ENCODE measurements at regions not wholly inside any gene's neighbourhood (a gene's known extent, or its start where the extent isn't known, plus 50 kb on each side); places are given as distances from the start of the nearest gene placed in this dataset.

- H3K9me3 ChIP-seq (ENCODE audit: control insufficient read depth in 2 of 2, low read length in 2 of 2) = no peaks in the 10 kb centered on the region
- H3K27ac ChIP-seq (ENCODE audit: low read depth in 2 of 2, low read length in 2 of 2) = no peak overlapping the region
- no peak overlapping the region for H3K4me3 ChIP-seq (ENCODE audit: low read length in 2 of 2)
- H3K9ac ChIP-seq (ENCODE audit: low read depth in 1 of 2, low read length in 2 of 2) = no peak overlapping the region
- no peaks in the 10 kb centered on the region for H3K27me3 ChIP-seq (ENCODE audit: control insufficient read depth in 2 of 2, insufficient read depth in 2 of 2, low read length in 2 of 2)
- H3K4me1 ChIP-seq (ENCODE audit: control insufficient read depth in 2 of 2, insufficient read depth in 2 of 2, low read length in 2 of 2) = no peaks in the 10 kb centered on the region
- H3K36me3 ChIP-seq (ENCODE audit: control insufficient read depth in 2 of 2, insufficient read depth in 2 of 2, low read length in 2 of 2) = no peaks in the 10 kb centered on the region
Observed at GRCh38 chr3:55205990-55206389, 278.1 kb upstream of the LRTM1 start.

GRCh38 chr3:55204417-55204816 is 276.6 kb upstream of the LRTM1 start:
- Histone ChIP-seq H3K9me3 (ENCODE audit: control insufficient read depth in 2 of 2, low read length in 2 of 2) (no peaks in the 10 kb centered on the region), H3K36me3 (ENCODE audit: control insufficient read depth in 2 of 2, insufficient read depth in 2 of 2, low read length in 2 of 2) (no peaks in the 10 kb centered on the region), H3K4me3 (ENCODE audit: low read length in 2 of 2) (no peak overlapping the region), H3K4me1 (ENCODE audit: control insufficient read depth in 2 of 2, insufficient read depth in 2 of 2, low read length in 2 of 2) (no peaks in the 10 kb centered on the region), H3K27ac (ENCODE audit: low read depth in 2 of 2, low read length in 2 of 2) (no peak overlapping the region), H3K27me3 (ENCODE audit: control insufficient read depth in 2 of 2, insufficient read depth in 2 of 2, low read length in 2 of 2) (no peaks in the 10 kb centered on the region), H3K9ac (ENCODE audit: low read depth in 1 of 2, low read length in 2 of 2) (no peak overlapping the region)

GRCh38 chr3:55203546-55203945 is 275.7 kb upstream of the LRTM1 start:
- no peak overlapping the region for H3K27ac ChIP-seq (ENCODE audit: low read depth in 2 of 2, low read length in 2 of 2)
- H3K4me1 ChIP-seq (ENCODE audit: control insufficient read depth in 2 of 2, insufficient read depth in 2 of 2, low read length in 2 of 2) = no peaks in the 10 kb centered on the region
- H3K9me3 ChIP-seq (ENCODE audit: control insufficient read depth in 2 of 2, low read length in 2 of 2) = no peaks in the 10 kb centered on the region
- H3K36me3 ChIP-seq (ENCODE audit: control insufficient read depth in 2 of 2, insufficient read depth in 2 of 2, low read length in 2 of 2) = no peaks in the 10 kb centered on the region
- no peak overlapping the region for H3K4me3 ChIP-seq (ENCODE audit: low read length in 2 of 2)
- H3K9ac ChIP-seq (ENCODE audit: low read depth in 1 of 2, low read length in 2 of 2) = no peak overlapping the region
- H3K27me3 ChIP-seq (ENCODE audit: control insufficient read depth in 2 of 2, insufficient read depth in 2 of 2, low read length in 2 of 2) = no peaks in the 10 kb centered on the region

- H3K4me1 ChIP-seq (ENCODE audit: control insufficient read depth in 2 of 2, insufficient read depth in 2 of 2, low read length in 2 of 2) = no peaks in the 10 kb centered on the region
- no peak overlapping the region for H3K4me3 ChIP-seq (ENCODE audit: low read length in 2 of 2)
- no peaks in the 10 kb centered on the region for H3K27me3 ChIP-seq (ENCODE audit: control insufficient read depth in 2 of 2, insufficient read depth in 2 of 2, low read length in 2 of 2)
- H3K27ac ChIP-seq (ENCODE audit: low read depth in 2 of 2, low read length in 2 of 2) = no peak overlapping the region
- no peaks in the 10 kb centered on the region for H3K9me3 ChIP-seq (ENCODE audit: control insufficient read depth in 2 of 2, low read length in 2 of 2)
- no peaks in the 10 kb centered on the region for H3K36me3 ChIP-seq (ENCODE audit: control insufficient read depth in 2 of 2, insufficient read depth in 2 of 2, low read length in 2 of 2)
- no peak overlapping the region for H3K9ac ChIP-seq (ENCODE audit: low read depth in 1 of 2, low read length in 2 of 2)
Observed at GRCh38 chr3:55203006-55203405, 275.1 kb upstream of the LRTM1 start.

- H3K27ac ChIP-seq (ENCODE audit: low read depth in 2 of 2, low read length in 2 of 2) = no peak overlapping the region
- H3K4me1 ChIP-seq (ENCODE audit: control insufficient read depth in 2 of 2, insufficient read depth in 2 of 2, low read length in 2 of 2) = no peaks in the 10 kb centered on the region
- H3K9me3 ChIP-seq (ENCODE audit: control insufficient read depth in 2 of 2, low read length in 2 of 2) = no peaks in the 10 kb centered on the region
- H3K9ac ChIP-seq (ENCODE audit: low read depth in 1 of 2, low read length in 2 of 2) = no peak overlapping the region
- no peaks in the 10 kb centered on the region for H3K27me3 ChIP-seq (ENCODE audit: control insufficient read depth in 2 of 2, insufficient read depth in 2 of 2, low read length in 2 of 2)
- H3K36me3 ChIP-seq (ENCODE audit: control insufficient read depth in 2 of 2, insufficient read depth in 2 of 2, low read length in 2 of 2) = no peaks in the 10 kb centered on the region
- no peak overlapping the region for H3K4me3 ChIP-seq (ENCODE audit: low read length in 2 of 2)
Observed at GRCh38 chr3:55202326-55202725, 274.5 kb upstream of the LRTM1 start.

- H3K4me3 ChIP-seq (ENCODE audit: low read length in 2 of 2) = no peak overlapping the region
- no peaks in the 10 kb centered on the region for H3K9me3 ChIP-seq (ENCODE audit: control insufficient read depth in 2 of 2, low read length in 2 of 2)
- H3K27me3 ChIP-seq (ENCODE audit: control insufficient read depth in 2 of 2, insufficient read depth in 2 of 2, low read length in 2 of 2) = no peaks in the 10 kb centered on the region
- no peaks in the 10 kb centered on the region for H3K36me3 ChIP-seq (ENCODE audit: control insufficient read depth in 2 of 2, insufficient read depth in 2 of 2, low read length in 2 of 2)
- H3K9ac ChIP-seq (ENCODE audit: low read depth in 1 of 2, low read length in 2 of 2) = no peak overlapping the region
- no peaks in the 10 kb centered on the region for H3K4me1 ChIP-seq (ENCODE audit: control insufficient read depth in 2 of 2, insufficient read depth in 2 of 2, low read length in 2 of 2)
- H3K27ac ChIP-seq (ENCODE audit: low read depth in 2 of 2, low read length in 2 of 2) = no peak overlapping the region
Observed at GRCh38 chr3:55201779-55202178, 273.9 kb upstream of the LRTM1 start.

- no peak overlapping the region for H3K9ac ChIP-seq (ENCODE audit: low read depth in 1 of 2, low read length in 2 of 2)
- H3K9me3 ChIP-seq (ENCODE audit: control insufficient read depth in 2 of 2, low read length in 2 of 2) = no peaks in the 10 kb centered on the region
- H3K27me3 ChIP-seq (ENCODE audit: control insufficient read depth in 2 of 2, insufficient read depth in 2 of 2, low read length in 2 of 2) = no peaks in the 10 kb centered on the region
- no peak overlapping the region for H3K27ac ChIP-seq (ENCODE audit: low read depth in 2 of 2, low read length in 2 of 2)
- H3K4me3 ChIP-seq (ENCODE audit: low read length in 2 of 2) = no peak overlapping the region
- H3K36me3 ChIP-seq (ENCODE audit: control insufficient read depth in 2 of 2, insufficient read depth in 2 of 2, low read length in 2 of 2) = no peaks in the 10 kb centered on the region
- no peaks in the 10 kb centered on the region for H3K4me1 ChIP-seq (ENCODE audit: control insufficient read depth in 2 of 2, insufficient read depth in 2 of 2, low read length in 2 of 2)
Observed at GRCh38 chr3:55200906-55201305, 273.0 kb upstream of the LRTM1 start.

GRCh38 chr3:55198554-55198953 is 270.7 kb upstream of the LRTM1 start:
- Histone ChIP-seq H3K36me3 (ENCODE audit: control insufficient read depth in 2 of 2, insufficient read depth in 2 of 2, low read length in 2 of 2) (no peaks in the 10 kb centered on the region), H3K4me3 (ENCODE audit: low read length in 2 of 2) (no peak overlapping the region), H3K27me3 (ENCODE audit: control insufficient read depth in 2 of 2, insufficient read depth in 2 of 2, low read length in 2 of 2) (no peaks in the 10 kb centered on the region), H3K27ac (ENCODE audit: low read depth in 2 of 2, low read length in 2 of 2) (no peak overlapping the region), H3K4me1 (ENCODE audit: control insufficient read depth in 2 of 2, insufficient read depth in 2 of 2, low read length in 2 of 2) (no peaks in the 10 kb centered on the region), H3K9ac (ENCODE audit: low read depth in 1 of 2, low read length in 2 of 2) (no peak overlapping the region), H3K9me3 (ENCODE audit: control insufficient read depth in 2 of 2, low read length in 2 of 2) (no peaks in the 10 kb centered on the region)

- no peak overlapping the region for H3K4me3 ChIP-seq (ENCODE audit: low read length in 2 of 2)
- H3K9ac ChIP-seq (ENCODE audit: low read depth in 1 of 2, low read length in 2 of 2) = no peak overlapping the region
- H3K9me3 ChIP-seq (ENCODE audit: control insufficient read depth in 2 of 2, low read length in 2 of 2) = no peaks in the 10 kb centered on the region
- H3K4me1 ChIP-seq (ENCODE audit: control insufficient read depth in 2 of 2, insufficient read depth in 2 of 2, low read length in 2 of 2) = no peaks in the 10 kb centered on the region
- H3K27ac ChIP-seq (ENCODE audit: low read depth in 2 of 2, low read length in 2 of 2) = no peak overlapping the region
- no peaks in the 10 kb centered on the region for H3K27me3 ChIP-seq (ENCODE audit: control insufficient read depth in 2 of 2, insufficient read depth in 2 of 2, low read length in 2 of 2)
- no peaks in the 10 kb centered on the region for H3K36me3 ChIP-seq (ENCODE audit: control insufficient read depth in 2 of 2, insufficient read depth in 2 of 2, low read length in 2 of 2)
Observed at GRCh38 chr3:55197021-55197420, 269.2 kb upstream of the LRTM1 start.

- Histone ChIP-seq H3K9ac (ENCODE audit: low read depth in 1 of 2, low read length in 2 of 2) (no peak overlapping the region), H3K9me3 (ENCODE audit: control insufficient read depth in 2 of 2, low read length in 2 of 2) (no peaks in the 10 kb centered on the region), H3K27me3 (ENCODE audit: control insufficient read depth in 2 of 2, insufficient read depth in 2 of 2, low read length in 2 of 2) (no peaks in the 10 kb centered on the region), H3K4me3 (ENCODE audit: low read length in 2 of 2) (no peak overlapping the region), H3K4me1 (ENCODE audit: control insufficient read depth in 2 of 2, insufficient read depth in 2 of 2, low read length in 2 of 2) (no peaks in the 10 kb centered on the region), H3K36me3 (ENCODE audit: control insufficient read depth in 2 of 2, insufficient read depth in 2 of 2, low read length in 2 of 2) (no peaks in the 10 kb centered on the region), H3K27ac (ENCODE audit: low read depth in 2 of 2, low read length in 2 of 2) (no peak overlapping the region)
Observed at GRCh38 chr3:55196495-55196894, 268.6 kb upstream of the LRTM1 start.

GRCh38 chr3:55194376-55194775 is 266.5 kb upstream of the LRTM1 start:
- Histone ChIP-seq H3K36me3 (ENCODE audit: control insufficient read depth in 2 of 2, insufficient read depth in 2 of 2, low read length in 2 of 2) (no peaks in the 10 kb centered on the region), H3K27ac (ENCODE audit: low read depth in 2 of 2, low read length in 2 of 2) (no peak overlapping the region), H3K4me1 (ENCODE audit: control insufficient read depth in 2 of 2, insufficient read depth in 2 of 2, low read length in 2 of 2) (no peaks in the 10 kb centered on the region), H3K27me3 (ENCODE audit: control insufficient read depth in 2 of 2, insufficient read depth in 2 of 2, low read length in 2 of 2) (no peaks in the 10 kb centered on the region), H3K9ac (ENCODE audit: low read depth in 1 of 2, low read length in 2 of 2) (no peak overlapping the region), H3K9me3 (ENCODE audit: control insufficient read depth in 2 of 2, low read length in 2 of 2) (no peaks in the 10 kb centered on the region), H3K4me3 (ENCODE audit: low read length in 2 of 2) (no peak overlapping the region)

Data from mucosa of rectum (tissue), 2 donors.